Effector CD4-positive, alpha-beta T cell (primary cell): ENCODE measurements at regions not wholly inside any gene's neighbourhood (a gene's known extent, or its start where the extent isn't known, plus 50 kb on each side); places are given as distances from the start of the nearest gene placed in this dataset.
"Not testable (repeated sequence)": the region's sequence is repeated elsewhere in the genome, so short reads cannot be mapped to it uniquely, and the experiment has no call there.

Experiments used
- DNase-seq: peaks from one replicate; pipeline ENCODE4 v3.0.0-alpha.2; 2020

DNA sequence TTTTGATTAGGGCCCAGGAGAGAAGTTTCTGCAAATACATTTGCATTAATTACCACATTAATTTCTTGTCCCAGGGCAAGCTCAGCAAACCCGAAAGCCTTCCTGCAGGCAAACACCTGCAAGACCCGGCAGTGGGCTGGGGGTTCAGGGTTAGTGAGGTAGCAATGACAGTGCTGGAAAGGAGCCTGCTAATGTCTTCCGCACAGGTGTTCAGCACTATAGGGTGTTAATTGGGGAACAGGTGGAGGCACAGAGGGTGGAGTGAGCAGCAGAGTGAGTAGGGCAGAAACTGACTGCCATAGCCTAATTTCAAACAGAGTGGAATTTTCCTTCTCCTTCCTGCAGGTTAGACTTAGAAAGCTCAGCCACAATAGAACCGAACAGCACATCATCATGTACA, 50.9 kb upstream of the UBASH3B start:
- no peak for DNase-seq

- DNase-seq, result no peak
These were observed 54.1 kb upstream of the UBASH3B start for GRCh38 chr11:122601141-122602125.

DNA sequence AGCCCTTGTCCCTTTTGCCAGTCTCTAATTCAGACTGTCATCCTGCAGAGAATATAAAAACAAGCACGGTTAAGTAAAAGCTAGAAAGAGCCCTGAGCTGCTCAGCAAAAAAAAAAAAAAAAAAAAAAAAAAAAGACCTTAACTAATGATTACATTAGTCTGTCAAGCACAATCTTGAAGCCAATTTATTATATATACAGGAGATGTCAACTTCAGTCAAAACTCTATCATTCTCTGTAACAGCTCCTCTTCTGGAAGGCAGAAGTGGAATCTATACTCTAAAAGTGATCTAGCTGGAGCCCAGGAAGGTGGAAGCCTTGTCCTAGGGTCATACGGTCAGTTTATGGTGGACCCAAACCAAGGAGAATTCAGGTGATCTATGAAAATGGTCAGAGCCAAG, 55.2 kb upstream of the UBASH3B start:
- no peak for DNase-seq

DNA sequence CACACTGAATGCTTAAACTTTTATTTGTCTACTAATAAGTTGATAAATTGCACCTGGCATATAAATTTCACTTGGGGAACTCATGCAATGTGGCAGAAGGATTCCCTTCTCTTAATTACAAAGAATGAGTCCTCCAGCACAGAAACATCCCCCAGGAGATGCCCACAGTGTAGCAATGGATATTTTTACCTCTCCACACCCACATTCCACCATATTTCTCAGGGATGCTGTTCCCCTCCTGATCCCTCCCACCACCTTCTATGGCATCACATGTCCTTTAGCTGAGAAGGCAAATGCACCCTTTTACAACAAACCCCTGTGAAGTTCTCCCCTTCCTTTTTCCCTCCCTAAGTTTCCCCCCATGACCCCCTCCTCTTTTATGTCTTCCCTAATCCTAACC, 56.1 kb upstream of the UBASH3B start:
- DNase-seq, result no peak

DNA sequence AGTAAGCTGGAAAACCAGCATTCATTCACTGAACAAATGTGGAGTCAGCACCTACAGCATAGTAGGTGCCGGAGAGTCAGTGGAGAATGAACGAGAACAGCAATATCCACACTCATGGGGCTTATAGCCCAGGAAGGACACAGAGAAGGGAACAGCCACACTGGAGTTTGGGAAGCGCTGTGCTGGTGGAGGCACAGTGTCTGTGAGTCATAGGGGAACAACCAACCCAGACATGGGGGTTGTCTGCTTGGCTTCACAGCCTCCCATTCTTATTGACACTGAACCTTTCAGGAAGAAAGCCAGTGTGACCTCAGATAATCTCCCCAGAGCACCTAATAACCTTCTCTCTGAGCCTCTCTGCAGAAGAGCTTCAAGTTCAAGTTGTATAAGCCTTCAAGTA, 56.6 kb upstream of the UBASH3B start:
- no peak for DNase-seq

DNA sequence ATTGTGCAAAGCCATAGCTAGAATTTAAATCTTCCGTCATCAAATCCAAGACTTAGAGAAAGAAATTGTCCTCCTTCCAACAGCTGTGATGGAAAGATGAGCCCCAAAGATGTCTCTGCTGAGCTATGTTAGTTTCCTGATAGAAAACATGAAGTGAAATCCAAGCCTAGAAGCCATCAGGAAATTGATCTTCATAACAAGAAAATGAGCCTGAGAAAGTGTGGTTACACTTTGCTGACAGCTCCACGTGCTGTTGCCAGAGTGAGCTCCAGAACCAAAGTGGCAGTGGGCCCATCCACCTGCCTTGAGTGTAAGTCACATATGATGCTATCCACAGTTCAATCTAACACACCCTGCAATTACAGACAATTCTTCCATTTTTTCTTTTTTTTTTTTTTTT, 58.0 kb upstream of the UBASH3B start:
- DNase-seq, result no peak

- DNase-seq, result no peak
These were observed 60.4 kb upstream of the UBASH3B start for GRCh38 chr11:122594986-122595645.

DNA sequence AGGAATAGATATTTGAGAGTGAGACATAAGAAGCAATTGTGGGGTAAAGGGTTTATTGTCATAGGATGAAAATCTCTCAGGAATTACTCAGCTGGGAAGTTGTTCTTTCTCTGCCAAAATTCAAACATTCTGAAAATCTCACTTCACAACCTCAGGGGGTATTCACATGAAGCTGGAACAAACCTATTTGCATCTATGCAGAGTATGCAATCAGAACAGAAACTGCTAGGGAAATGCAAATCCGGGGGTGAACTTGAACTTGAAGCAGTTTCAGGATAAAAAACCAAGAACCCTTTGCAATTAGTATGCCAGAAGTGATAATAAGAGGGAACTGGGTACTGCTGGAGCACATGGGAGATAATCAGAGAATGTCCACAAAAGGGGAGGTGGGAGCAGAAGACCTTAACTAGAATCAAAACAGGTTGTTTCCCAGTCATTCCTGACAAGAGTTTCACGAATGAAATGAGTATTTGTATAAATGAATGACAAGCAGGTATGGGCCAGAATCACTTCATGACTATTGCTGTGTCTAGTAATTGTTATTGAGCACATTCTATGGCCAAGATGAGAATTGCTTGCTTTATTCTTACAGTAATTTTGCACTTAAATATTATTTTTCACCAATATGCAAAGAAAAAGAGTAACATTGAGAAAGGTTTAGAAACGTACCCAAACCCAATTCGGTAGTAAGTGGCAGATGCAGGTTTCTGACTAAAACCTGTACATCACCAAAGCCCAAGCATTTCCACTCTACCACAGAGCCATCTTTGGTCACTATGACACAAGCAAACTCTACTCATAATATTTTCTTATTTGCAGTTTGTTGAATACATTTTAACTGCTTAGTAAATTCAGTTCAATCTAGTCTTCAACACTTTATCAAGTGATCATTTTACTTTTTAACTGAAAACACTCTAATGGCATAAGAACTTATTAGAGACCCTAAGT, 61.8 kb upstream of the UBASH3B start:
- DNase-seq, result no peak

- no peak for DNase-seq
These were observed 62.9 kb upstream of the UBASH3B start for GRCh38 chr11:122592641-122593040.

DNA sequence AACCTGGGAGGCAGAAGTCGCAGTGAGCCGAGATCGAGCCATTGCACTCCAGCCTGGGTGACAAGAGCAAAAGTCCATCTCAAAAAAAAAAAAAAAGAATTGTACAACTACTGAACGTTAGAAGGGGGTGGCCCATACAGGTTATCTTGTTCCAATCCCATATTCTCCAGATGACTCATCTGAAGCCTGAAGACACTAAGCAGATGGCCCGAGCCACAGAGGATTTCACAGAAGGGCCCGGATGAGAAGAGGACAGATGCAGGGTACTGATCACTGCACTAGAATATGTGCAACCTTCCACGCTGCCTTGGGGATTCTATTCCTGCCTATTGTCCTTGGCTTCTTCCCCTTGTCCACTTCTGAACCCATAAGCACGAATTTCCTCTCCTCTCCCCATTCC, 70.9 kb upstream of the UBASH3B start:
- DNase-seq, result no peak

DNA sequence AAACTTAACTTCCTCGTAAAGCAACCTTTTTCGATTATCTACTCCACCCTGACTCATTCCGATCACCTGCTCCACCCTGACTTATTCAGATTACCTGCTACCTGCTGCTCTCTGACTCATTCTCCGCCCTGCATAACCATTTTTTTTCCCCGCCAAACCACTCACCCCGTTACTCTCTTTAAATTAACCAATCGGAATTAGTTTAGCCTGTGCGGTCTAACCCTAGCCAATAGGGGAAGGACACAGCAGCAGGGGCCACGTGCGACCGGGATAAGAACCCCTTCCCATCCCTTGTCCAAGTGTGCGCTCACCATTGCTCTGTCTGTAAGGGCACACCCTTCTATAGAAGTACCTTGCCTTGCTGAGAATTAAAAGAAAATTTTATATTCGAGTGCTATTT, 75.5 kb upstream of the UBASH3B start:
- not testable (repeated sequence) for DNase-seq

DNA sequence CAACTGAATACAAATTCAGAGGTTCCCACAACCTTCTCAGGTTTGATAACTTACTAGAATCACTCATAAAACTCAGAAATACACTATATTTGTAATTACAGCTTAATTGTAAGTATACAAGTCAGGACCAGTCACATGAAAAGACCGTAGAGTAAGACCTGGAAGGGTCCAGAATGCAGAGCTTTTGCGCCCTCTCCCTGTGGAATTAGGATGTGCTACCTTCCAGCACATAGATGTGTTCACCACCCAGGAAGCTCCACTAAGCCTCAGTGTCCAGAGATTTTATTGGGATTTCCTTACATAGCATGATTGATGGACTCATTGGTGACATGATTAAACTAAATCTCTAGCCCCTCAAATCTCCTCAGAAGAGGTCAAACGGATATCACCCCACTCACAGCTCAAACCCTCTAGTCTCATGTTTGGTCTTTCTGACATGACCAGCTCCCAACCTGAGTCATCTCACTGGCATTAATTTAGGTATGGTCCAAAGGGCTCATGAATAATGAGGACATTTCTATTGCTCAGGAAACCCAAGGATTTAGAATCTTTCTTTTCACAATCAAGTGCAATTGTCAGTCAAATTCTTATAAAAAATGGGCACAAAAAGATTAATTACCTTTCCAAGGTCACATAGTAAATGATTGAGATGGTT, 77.2 kb upstream of the UBASH3B start:
- no peak for DNase-seq

- no peak for DNase-seq
These were observed 82.9 kb upstream of the UBASH3B start for GRCh38 chr11:122572592-122572991.

- no peak for DNase-seq
These were observed 91.8 kb upstream of the UBASH3B start for GRCh38 chr11:122563761-122564160.

DNA sequence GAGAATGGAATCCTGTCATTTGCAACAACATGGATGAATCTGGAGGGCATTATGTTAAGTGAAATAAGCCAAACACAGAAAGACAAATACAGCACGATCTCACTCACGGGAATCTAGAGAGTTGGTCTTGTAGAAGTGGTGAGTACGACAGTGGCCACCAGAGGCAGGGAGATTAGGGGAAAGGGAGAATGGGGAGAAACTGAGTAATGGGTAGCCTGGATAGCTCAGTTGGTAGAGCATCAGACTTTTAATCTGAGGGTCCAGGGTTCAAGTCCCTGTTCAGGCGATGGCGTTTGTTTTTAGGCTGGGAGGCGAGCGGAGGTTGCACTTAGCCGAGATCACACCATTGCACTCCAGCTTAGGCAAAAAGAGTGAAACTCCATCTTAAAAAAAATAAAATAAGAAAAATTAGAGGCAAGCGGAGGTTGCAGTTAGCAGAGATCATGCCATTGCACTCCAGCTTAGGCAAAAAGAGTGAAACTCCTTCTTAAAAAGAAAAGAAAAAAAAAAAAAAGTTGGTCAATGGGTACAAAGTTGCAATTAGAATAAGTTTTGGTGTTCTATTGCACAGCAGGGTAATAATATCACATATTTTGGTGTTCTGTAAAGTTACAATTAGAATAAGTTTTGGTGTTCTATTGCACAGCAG, 95.7 kb upstream of the UBASH3B start:
- DNase-seq, result no peak

GRCh38 chr11:122559218-122559617, 96.3 kb upstream of the UBASH3B start:
- DNase-seq, result not testable (repeated sequence)

DNA sequence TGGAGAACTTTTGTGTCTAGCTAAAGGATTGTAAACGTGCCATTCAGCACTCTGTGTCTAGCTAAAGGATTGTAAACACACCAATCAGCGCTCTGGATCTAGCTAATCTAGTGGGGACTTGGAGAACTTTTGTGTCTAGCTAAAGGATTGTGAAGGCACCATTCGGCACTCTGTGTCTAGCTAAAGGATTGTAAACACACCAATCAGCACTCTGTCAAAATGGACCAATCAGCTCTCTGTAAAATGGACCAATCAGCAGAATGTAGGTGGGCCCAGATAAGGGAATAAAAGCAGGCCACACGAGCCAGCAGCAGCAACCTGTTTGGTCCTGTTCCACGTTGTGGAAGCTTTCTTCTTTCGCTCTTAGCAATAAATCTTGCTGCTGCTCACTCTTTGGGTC, 98.4 kb upstream of the UBASH3B start:
- not testable (repeated sequence) for DNase-seq

DNA sequence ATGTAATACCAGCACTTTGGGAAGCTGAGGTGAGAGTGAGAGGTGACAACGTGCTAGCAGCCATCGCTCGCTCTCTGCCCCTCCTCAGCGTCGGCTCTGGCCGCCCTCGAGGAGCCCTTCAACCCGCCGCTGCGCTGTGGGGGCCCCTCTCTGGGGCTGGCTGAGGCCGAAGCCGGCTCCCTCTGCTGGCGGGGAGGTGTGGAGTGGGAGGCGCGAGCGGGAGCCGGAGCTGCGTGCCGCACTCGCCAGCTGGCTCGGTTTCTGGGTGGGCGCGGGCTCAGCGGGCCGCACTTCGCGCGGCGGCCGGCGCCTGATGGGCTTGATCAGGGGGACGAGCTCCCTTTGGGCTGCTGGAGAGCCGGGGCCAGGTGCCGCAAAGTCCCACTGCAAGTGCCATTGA, 98.9 kb upstream of the UBASH3B start:
- DNase-seq, result no peak

DNA sequence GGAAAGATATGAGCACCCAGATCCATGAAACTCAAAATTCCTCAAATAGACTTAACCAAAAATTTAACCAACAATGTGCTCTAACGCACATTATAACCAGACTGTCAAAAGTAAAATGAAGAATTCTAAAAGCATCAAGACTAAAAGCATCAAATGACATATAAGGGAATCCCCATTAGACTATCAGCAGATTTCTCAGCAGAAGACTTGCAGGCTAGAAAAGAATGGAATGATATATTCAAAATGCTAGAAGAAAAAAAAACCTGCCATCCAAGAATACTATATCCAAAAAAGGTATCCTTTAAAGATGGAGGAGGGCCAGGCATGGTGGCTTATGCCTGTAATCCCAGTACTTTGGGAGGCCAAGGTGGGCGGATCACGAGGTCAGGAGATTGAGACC, 117.5 kb upstream of the UBASH3B start:
- no peak for DNase-seq

GRCh38 chr11:122524898-122525297, 130.6 kb upstream of the UBASH3B start:
- DNase-seq, result no peak

DNA sequence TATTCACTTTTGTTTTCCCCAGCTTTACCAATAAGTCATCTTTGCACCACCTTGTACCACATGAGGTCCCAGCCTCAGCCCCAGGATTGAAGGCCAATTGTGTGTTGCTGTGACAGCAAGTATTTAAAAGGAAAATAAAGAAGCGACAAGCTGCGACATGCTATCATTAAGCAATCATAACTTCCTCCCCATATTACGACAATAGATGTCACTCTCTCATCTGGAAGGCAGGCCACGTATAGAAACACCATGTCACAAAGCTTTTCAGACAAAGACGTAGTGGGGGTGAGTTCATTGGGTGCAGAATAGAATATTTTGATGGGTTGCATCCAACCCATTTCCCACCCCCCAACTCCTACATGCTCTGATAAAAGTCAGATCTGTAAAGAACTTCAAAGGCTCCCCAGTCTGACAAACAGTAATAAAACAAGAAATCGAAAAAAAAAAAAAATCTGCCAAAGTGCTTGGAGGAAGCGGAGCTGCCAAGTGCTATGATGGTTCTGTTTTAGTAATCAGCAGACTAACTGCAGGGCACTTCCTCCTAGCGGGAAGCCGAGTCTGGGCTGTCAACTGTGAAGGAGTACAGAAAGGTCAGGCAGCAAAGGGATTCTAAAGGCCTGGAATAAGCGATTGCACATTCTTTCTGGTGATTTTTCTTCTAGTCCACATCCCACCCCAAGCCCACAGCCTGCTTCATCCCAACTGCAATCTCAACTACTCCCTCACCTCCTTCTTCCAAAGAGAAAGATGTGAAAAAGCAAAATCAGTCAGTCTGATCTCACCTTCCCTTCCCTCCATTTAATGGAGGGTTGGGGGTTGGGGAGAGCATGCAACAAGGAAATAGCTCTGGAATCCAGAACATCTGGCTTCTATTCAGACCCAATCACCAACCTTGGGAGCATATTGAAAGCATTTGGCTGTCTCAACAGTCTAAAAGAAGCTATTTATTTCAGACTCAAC, 131.4 kb upstream of the UBASH3B start:
- DNase-seq, result no peak
